ENCODE measurements at regions not wholly inside any gene's neighbourhood (a gene's known extent, or its start where the extent isn't known, plus 50 kb on each side); places are given as distances from the start of the nearest gene placed in this dataset.

DNA sequence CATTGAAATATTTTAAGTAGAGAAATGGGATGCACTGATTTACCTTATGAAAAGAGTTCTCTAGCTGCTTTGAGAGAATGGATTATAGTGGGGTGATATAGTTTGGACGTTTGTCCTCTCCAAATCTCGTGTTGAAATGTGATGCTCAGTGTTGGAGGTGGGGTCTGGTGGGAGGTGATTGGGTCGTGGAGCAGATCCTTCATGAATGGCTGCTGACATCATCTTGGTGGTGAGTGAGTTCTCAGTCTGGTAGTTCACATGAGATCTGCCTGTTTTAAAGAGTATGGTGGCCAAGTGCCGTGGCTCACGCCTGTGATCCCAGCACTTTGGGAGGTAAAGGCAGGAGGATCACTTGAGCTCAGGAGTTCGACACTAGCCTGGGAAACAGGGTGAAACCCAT, 58.7 kb upstream of the SH3RF3 start:
- ATAC-seq (no peak), DNase-seq (no peak)
- intact Hi-C loops (cut with DNase I), result no loop called here
- Histone ChIP-seq H3K36me3 (no peaks in the 10 kb centered on the region), H3K4me3 (no peak overlapping the region), H3K27me3 (peaks cover 0 to 4% of the 10 kb centered on the region in 2 donors), H3K4me1 (no peaks in the 10 kb centered on the region), H3K9me3 (no peaks in the 10 kb centered on the region), H3K27ac (no peak overlapping the region)
- TF ChIP-seq, protein P1, sequence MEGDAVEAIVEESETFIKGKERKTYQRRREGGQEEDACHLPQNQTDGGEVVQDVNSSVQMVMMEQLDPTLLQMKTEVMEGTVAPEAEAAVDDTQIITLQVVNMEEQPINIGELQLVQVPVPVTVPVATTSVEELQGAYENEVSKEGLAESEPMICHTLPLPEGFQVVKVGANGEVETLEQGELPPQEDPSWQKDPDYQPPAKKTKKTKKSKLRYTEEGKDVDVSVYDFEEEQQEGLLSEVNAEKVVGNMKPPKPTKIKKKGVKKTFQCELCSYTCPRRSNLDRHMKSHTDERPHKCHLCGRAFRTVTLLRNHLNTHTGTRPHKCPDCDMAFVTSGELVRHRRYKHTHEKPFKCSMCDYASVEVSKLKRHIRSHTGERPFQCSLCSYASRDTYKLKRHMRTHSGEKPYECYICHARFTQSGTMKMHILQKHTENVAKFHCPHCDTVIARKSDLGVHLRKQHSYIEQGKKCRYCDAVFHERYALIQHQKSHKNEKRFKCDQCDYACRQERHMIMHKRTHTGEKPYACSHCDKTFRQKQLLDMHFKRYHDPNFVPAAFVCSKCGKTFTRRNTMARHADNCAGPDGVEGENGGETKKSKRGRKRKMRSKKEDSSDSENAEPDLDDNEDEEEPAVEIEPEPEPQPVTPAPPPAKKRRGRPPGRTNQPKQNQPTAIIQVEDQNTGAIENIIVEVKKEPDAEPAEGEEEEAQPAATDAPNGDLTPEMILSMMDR (IDR thresholded peaks at IDR 0.05), result no peak

DNA sequence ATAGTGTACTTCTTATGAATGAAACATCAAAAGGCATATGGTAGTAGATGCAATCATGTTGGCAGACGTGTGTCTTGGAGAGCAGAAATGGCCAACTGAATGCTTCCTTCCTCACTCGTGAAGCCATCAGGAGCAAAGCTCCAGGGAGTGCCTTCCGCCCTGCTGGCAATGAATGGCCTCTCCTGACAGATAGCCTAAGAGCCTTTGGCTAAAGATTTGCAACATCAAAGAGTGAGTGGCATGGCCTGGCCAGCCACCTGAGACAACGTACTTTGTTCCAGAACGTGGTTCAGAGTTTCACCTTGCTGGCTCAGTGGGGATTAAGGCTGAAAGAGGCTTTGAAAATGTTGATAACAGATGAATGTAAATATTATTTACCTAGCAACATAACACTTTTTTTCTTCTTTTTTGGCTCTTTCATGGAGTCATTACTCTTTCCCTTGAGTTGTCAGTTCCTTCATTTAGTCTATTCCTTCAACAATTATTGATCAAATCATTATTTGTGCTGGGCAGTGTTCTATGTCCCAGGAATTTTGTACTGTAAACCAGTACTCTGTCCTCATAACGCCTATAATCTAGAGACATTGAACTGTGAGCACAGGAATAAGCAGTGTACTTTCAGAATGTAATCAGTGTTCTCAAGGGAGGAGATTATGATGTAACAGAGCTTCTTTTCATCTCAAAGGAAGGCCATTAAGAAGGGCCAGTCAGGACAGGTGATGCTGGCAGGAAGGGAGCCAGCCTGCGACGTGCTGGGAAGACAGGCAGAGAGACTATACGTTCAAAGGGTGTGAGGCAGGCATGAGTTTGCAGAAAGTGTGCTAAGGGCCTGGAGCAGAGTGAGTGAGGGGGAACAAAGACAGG, 59.4 kb upstream of the SH3RF3 start:
- no peak for ATAC-seq
- Histone ChIP-seq H3K9me3 (no peaks in the 10 kb centered on the region), H3K4me1 (no peaks in the 10 kb centered on the region), H3K27me3 (peaks cover 0 to 4% of the 10 kb centered on the region in 2 donors), H3K36me3 (no peaks in the 10 kb centered on the region), H3K4me3 (no peak overlapping the region), H3K27ac (no peak overlapping the region)
- intact Hi-C loops (cut with DNase I), result no loop called here
- TF ChIP-seq, protein P1 (IDR thresholded peaks at IDR 0.05), result no peak
- no peak for DNase-seq

DNA sequence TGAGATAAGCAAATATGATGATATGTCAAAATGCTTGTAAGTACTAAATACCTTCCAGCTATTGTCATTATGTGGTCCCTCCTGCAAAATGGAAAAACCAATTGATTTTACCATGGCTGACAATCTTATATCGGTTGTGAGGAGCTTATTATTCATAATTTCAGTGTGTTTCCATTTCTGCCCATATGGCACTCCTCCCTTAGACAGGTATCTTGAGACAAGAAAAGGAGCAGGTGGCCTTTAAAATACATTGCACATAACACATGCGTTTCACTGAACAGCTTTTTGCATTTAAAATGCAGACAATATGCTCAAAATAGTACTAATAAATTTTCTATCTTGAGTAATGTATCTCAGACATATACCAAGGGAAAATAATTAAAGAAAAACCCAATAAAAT, 60.2 kb upstream of the SH3RF3 start:
- ATAC-seq (no peak), DNase-seq (no peak)
- TF ChIP-seq, protein P1 (IDR thresholded peaks at IDR 0.05), result no peak
- Histone ChIP-seq H3K4me3 (no peak overlapping the region), H3K27ac (no peak overlapping the region), H3K36me3 (no peaks in the 10 kb centered on the region), H3K4me1 (no peaks in the 10 kb centered on the region), H3K9me3 (no peaks in the 10 kb centered on the region), H3K27me3 (peaks cover 0 to 4% of the 10 kb centered on the region in 2 donors)
- intact Hi-C loops (cut with DNase I), result no loop called here

DNA sequence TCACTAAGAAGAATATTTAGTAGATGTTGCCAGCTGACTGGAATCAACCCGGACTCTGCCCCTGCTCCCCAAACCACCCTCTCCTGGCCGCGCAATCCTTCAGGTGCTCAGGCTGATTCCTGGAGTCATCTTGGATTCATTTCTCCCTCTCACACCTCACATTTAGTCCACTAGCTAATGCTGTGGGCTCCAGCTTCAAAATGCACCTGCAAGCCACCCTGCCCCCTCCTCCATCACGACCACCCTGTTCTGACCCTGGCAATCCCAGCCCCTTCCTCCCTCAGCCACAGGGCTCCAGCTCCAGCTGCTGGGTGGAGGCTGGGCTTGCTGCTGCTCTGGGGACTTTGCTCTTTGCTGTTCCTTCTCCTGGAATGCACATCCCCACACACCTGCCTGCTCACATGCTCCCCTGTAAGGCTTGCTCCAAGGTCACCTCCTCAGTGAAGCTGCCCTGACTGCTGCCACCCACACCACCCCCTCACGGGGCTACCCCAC, 61.3 kb upstream of the SH3RF3 start:
- no peak overlapping the region for H3K4me3 ChIP-seq
- DNase-seq, result no peak
- ATAC-seq, result no peak
- H3K27me3 ChIP-seq, result peaks cover 0 to 4% of the 10 kb centered on the region in 2 donors
- H3K9me3 ChIP-seq, result no peaks in the 10 kb centered on the region
- H3K27ac ChIP-seq, result no peak overlapping the region
- TF ChIP-seq, protein P1 (IDR thresholded peaks at IDR 0.05), result no peak
- no peaks in the 10 kb centered on the region for H3K36me3 ChIP-seq
- H3K4me1 ChIP-seq, result no peaks in the 10 kb centered on the region
- intact Hi-C loops (cut with DNase I), result no loop called here

DNA sequence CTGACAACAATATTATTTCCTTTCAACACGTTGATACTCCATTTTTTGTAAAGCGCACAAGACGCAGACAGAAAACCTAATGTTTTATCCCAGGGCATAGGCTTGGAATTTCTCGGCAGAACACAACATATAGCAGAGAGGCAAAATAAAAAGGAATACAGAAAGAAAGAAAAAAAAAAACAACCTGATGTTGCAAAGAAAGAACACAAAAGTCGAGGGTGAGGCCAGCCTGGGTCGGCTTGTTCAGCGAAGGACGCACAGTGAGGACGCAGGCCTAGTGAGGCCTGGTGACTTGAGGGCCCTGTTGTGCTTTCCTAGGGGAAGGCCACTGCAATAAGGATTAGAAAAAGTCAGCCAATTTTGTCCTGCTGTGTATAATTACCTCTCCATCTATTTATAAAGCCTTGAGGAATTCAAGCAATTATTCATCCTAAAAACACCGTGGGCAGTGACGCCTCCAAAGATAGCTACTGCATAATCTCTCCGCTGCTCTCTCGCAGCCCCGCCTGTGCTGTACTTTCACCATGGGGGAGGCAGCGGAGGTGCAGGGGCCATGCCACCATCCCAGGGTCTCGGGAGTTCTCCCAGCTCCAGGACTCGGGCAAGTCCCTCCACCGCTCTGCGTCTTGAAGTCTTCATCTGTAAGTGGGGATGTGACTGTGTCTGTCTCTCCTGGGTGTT, 61.9 kb upstream of the SH3RF3 start:
- intact Hi-C loops (cut with DNase I), result no loop called here
- H3K9me3 ChIP-seq, result no peaks in the 10 kb centered on the region
- no peaks in the 10 kb centered on the region for H3K4me1 ChIP-seq
- ATAC-seq (no peak), DNase-seq (no peak)
- H3K27ac ChIP-seq, result no peak overlapping the region
- TF ChIP-seq, protein P1 (IDR thresholded peaks at IDR 0.05), result no peak
- peaks cover 0 to 4% of the 10 kb centered on the region in 2 donors for H3K27me3 ChIP-seq
- no peak overlapping the region for H3K4me3 ChIP-seq
- H3K36me3 ChIP-seq, result no peaks in the 10 kb centered on the region
